ENCODE measurements at regions not wholly inside any gene's neighbourhood (a gene's known extent, or its start where the extent isn't known, plus 50 kb on each side); places are given as distances from the start of the nearest gene placed in this dataset.

GRCh38 chr2:120678251-120678650 lies 57.4 kb upstream of the GLI2 start:
- H3K4me3 ChIP-seq (replicated peaks in 1 of 3; ENCODE audit: insufficient read depth in 1 of 3, low read depth in 2 of 3, low read length in 3 of 3): no peak overlapping the region
- H3K9me3 ChIP-seq (ENCODE audit: low read length): no peaks in the 10 kb centered on the region
- BruUV-seq (replicated peaks): no TSS peak
- H3K27ac ChIP-seq (ENCODE audit: extremely low read length, insufficient read depth, low read length): no peak overlapping the region
- ATAC-seq (no peak), FAIRE-seq (no peak), DNase-seq (ENCODE audit: low spot score) (no peak)
- H3K27me3 ChIP-seq (ENCODE audit: control insufficient read depth in 1 of 2, insufficient read depth in 2 of 2, low read length in 2 of 2): peaks cover 5 to 78% of the 10 kb centered on the region in 2 experiments; a peak in 3 of 5 replicates
- H3K4me1 ChIP-seq (ENCODE audit: insufficient read depth, low read length): peaks cover 5% of the 10 kb centered on the region; the same call in 1 of the 2 replicates
- POLR2A ChIA-PET: no interaction called here
- no peaks in the 10 kb centered on the region for H3K79me2 ChIP-seq (ENCODE audit: insufficient read depth, low read length)
- no peaks in the 10 kb centered on the region for H3K36me3 ChIP-seq (replicated peaks in 1 of 2; ENCODE audit: control insufficient read depth in 1 of 2, insufficient read depth in 2 of 2, low read length in 2 of 2)
- 21% methylated on average over 6 of the region's 7 CpGs for WGBS (ENCODE audit: low lambda C conversion rate)
- TF ChIP-seq TBX3 (IDR thresholded peaks at IDR 0.05; ENCODE audit: borderline replicate concordance) (no peak), ZBTB3 (CRISPR knock-in tag; IDR thresholded peaks at IDR 0.05; ENCODE audit: borderline replicate concordance, low read depth) (no peak), DBP (CRISPR knock-in tag; IDR thresholded peaks at IDR 0.05; ENCODE audit: not compliant biosample characterization) (no peak), MLXIP (CRISPR knock-in tag; IDR thresholded peaks at IDR 0.05; ENCODE audit: borderline replicate concordance) (no peak), SALL1 (CRISPR knock-in tag; IDR thresholded peaks at IDR 0.05) (no peak), ZNF350 (CRISPR knock-in tag; IDR thresholded peaks at IDR 0.05; ENCODE audit: borderline replicate concordance, low read depth) (no peak), ZNF7 (CRISPR knock-in tag; IDR thresholded peaks at IDR 0.05) (no peak)
- H3K4me2 ChIP-seq (ENCODE audit: low read depth, low read length): no peak overlapping the region
- intact Hi-C loops (cut with micrococcal nuclease; ENCODE audit: unreplicated experiment): loop anchor here (5.0 to 10.0 kb wide), 3 partner anchors 126 to 363 kb away; no protein-coding TSS in a partner anchor
- CTCF ChIA-PET (ENCODE audit: low intra/inter-chr PET ratio, low total read pairs): interaction anchor here (1.1 to 3.9 kb wide), 2 partner anchors 335 kb away, joined by 3 to 16 read pairs; no protein-coding TSS in a partner anchor
- no peaks in the 10 kb centered on the region; the same call in 1 of the 2 replicates for H4K20me1 ChIP-seq (ENCODE audit: insufficient read depth, low read length)
- H2AFZ ChIP-seq (ENCODE audit: low read length): no peak overlapping the region
- in situ Hi-C loops (cut with HindIII; ENCODE audit: extremely low pct_ligation_motif_present, low pct_unique_long_range_greater_than_20kb): loop anchor here (5.0 to 10.0 kb wide), 2 partner anchors 123 to 336 kb away; no protein-coding TSS in a partner anchor
- H3K9ac ChIP-seq (ENCODE audit: insufficient read depth, low read depth, low read length): no peak overlapping the region
